ENCODE measurements at regions not wholly inside any gene's neighbourhood (a gene's known extent, or its start where the extent isn't known, plus 50 kb on each side); places are given as distances from the start of the nearest gene placed in this dataset.
"Not testable (repeated sequence)": the region's sequence is repeated elsewhere in the genome, so short reads cannot be mapped to it uniquely, and the experiment has no call there.

- H3K4me3 ChIP-seq (ENCODE audit: low read depth, low read length): no peak overlapping the region
- TF ChIP-seq, protein P1, sequence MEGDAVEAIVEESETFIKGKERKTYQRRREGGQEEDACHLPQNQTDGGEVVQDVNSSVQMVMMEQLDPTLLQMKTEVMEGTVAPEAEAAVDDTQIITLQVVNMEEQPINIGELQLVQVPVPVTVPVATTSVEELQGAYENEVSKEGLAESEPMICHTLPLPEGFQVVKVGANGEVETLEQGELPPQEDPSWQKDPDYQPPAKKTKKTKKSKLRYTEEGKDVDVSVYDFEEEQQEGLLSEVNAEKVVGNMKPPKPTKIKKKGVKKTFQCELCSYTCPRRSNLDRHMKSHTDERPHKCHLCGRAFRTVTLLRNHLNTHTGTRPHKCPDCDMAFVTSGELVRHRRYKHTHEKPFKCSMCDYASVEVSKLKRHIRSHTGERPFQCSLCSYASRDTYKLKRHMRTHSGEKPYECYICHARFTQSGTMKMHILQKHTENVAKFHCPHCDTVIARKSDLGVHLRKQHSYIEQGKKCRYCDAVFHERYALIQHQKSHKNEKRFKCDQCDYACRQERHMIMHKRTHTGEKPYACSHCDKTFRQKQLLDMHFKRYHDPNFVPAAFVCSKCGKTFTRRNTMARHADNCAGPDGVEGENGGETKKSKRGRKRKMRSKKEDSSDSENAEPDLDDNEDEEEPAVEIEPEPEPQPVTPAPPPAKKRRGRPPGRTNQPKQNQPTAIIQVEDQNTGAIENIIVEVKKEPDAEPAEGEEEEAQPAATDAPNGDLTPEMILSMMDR (IDR thresholded peaks at IDR 0.05; ENCODE audit: borderline replicate concordance, insufficient read depth, low read depth, low read length): no peak
These were observed 158.9 kb upstream of the SGCG start for GRCh38 chr13:23021906-23022305.

DNA sequence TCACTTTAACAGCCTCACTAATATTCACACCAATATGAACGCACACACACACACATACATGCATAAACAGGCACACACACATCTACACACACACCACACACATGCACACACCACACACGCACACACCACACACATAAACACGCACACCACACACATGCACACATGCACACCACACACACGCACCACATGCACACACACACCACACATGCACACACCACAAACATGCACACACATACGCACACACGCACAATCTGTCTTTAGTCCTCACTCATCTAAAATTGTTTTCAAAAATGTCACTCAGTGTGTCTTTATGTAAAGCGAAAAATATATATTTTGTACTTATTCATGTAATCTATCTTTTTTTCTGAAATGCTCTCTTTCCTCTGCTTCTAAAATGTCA lies 158.1 kb upstream of the SGCG start:
- TF ChIP-seq, protein P1 (IDR thresholded peaks at IDR 0.05; ENCODE audit: borderline replicate concordance, insufficient read depth, low read depth, low read length): no peak
- H3K4me3 ChIP-seq (ENCODE audit: low read depth, low read length): no peak overlapping the region

DNA sequence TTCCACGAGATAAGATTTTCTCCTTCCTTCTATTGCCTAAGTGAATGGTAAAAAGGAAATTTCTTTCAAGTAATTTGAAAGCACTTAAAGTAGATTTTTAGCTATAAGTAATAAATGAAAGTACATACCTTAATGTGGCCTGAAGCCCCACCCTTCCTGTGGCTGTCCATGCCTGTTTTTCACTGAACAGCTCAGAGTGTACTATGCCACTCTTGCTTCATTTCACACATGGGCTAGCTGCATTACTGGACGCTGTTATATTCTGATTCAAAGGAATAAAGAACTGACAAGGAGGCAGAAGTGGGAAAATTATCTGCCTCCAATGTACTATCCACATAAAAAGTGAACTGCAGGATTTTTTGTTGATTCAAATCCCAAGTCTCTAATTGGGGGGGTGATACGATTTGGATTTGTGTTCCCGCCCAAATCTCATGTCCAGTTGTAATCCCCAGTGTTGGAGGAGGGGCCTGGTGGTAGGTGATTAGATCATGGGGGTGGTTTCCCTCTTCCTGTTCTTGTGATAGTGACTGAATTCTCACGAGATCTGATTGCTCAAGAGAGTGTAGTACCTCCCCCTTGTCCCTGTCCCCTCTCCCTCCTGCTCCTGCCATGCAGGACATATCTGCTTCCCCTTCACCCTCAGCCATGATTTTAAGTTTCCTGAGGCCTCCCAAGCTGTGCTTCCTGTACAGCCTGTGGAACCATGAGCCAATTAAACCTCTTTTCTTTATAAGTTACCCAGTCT lies 154.7 kb upstream of the SGCG start:
- H3K4me3 ChIP-seq (ENCODE audit: low read depth, low read length): no peak overlapping the region
- TF ChIP-seq, protein P1 (IDR thresholded peaks at IDR 0.05; ENCODE audit: borderline replicate concordance, insufficient read depth, low read depth, low read length): no peak

- TF ChIP-seq, protein P1 (IDR thresholded peaks at IDR 0.05; ENCODE audit: borderline replicate concordance, insufficient read depth, low read depth, low read length): no peak
- no peak overlapping the region for H3K4me3 ChIP-seq (ENCODE audit: low read depth, low read length)
These were observed 141.4 kb upstream of the SGCG start for GRCh38 chr13:23039266-23039935.

- TF ChIP-seq, protein P1 (IDR thresholded peaks at IDR 0.05; ENCODE audit: borderline replicate concordance, insufficient read depth, low read depth, low read length): no peak
- no peak overlapping the region for H3K4me3 ChIP-seq (ENCODE audit: low read depth, low read length)
These were observed 138.6 kb upstream of the SGCG start for GRCh38 chr13:23042181-23042580.

- H3K4me3 ChIP-seq (ENCODE audit: low read depth, low read length): no peak overlapping the region
- TF ChIP-seq, protein P1 (IDR thresholded peaks at IDR 0.05; ENCODE audit: borderline replicate concordance, insufficient read depth, low read depth, low read length): no peak
These were observed 135.9 kb upstream of the SGCG start for GRCh38 chr13:23044906-23045305.

GRCh38 chr13:23050126-23050525 lies 130.7 kb upstream of the SGCG start:
- no peak overlapping the region for H3K4me3 ChIP-seq (ENCODE audit: low read depth, low read length)
- TF ChIP-seq, protein P1 (IDR thresholded peaks at IDR 0.05; ENCODE audit: borderline replicate concordance, insufficient read depth, low read depth, low read length): no peak

DNA sequence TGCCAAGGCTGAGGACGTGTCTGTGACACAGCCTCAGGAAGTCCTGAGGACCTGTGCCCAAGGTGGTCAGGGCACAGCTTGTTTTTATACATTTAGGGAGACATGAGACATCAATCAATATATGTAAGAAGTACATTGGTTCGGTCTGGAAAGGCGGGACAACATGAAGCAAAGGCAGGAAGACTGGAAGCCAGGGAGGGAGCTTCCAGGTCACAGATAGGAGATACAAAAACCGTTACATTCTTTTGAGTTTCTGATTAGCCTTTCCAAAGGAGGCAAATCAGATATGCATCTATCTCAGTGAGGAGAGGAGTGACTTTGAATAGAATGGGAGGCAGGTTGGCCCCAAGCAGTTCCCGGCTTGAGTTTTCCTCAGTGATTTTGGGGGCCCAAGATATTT lies 127.1 kb upstream of the SGCG start:
- not testable (repeated sequence) for H3K4me3 ChIP-seq (ENCODE audit: low read depth, low read length)

All from GM12875 (cell line).